ENCODE measurements at regions not wholly inside any gene's neighbourhood (a gene's known extent, or its start where the extent isn't known, plus 50 kb on each side); places are given as distances from the start of the nearest gene placed in this dataset.
A peak's percentile ranks its signal among the peaks of the same experiment; 100 is the strongest.
"Not testable (repeated sequence)": the region's sequence is repeated elsewhere in the genome, so short reads cannot be mapped to it uniquely, and the experiment has no call there.

DNA sequence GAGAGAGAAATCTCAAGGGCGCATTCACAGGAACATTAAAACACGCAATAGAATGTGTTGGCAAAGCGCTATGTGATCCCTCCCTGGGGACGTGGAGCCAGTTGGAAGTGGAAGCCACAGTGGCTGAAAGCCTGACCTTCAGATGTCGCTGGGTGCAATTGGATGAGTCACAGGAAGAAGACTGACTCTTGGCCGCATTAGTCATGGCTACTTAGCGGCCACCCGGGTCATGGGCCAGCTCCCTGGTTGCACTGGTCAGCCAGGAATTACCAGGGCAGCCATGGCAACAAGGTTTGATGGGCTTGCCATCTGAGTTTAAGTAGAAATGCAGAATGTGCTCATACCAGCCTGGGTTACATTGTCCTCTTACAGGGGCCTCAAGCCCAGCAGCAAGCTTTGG, 231.2 kb upstream of the FRG2C start:
- FAIRE-seq; H3K9me3 ChIP-seq (ENCODE audit: control insufficient read depth in 2 of 2, insufficient read depth in 1 of 2, low read depth in 1 of 2, low read length in 1 of 2); H3K27me3 ChIP-seq (ENCODE audit: control insufficient read depth in 3 of 3, insufficient read depth in 3 of 3, low read length in 3 of 3); H3K4me1 ChIP-seq (ENCODE audit: control insufficient read depth in 3 of 3, insufficient read depth in 2 of 3, low read depth in 1 of 3, low read length in 2 of 3); H3K4me3 ChIP-seq (ENCODE audit: low read depth in 1 of 3, low read length in 3 of 3): not testable (repeated sequence)
- Histone ChIP-seq H3K27ac (ENCODE audit: low read depth in 1 of 3, low read length in 2 of 3) (peak overlapping the region in 1 of 3 donors; percentile 67), H3K36me3 (ENCODE audit: control insufficient read depth in 3 of 3, insufficient read depth in 2 of 3, low read depth in 1 of 3, low read length in 3 of 3) (peaks cover 0 to 15% (median 0%) of the 10 kb centered on the region in 3 donors)
- DNase-seq = peak in 1 of 2 donors; percentile 55
- WGBS, 3 donors = 61 to 63% (median 62%) methylated on average over 6 to 8 of the region's 8 CpGs

DNA sequence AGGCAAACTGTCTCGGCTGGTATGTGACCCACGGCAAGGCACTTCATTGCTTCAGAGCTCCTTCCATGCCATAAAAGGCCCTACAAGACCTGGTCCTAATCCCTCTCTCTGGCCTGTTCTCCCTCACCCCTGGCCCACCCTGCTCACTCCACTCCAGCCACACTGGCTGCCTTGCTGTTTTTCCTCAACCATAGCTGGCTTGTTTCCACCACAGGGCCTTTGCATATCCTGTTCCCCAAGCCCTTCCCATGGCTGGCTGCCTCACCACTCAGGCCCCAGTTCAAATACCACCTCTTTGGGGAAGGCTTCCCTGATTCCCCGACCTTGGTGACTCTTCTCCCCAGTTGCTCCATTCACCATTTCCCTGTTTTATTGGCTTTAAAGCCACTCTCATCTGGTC, 230.8 kb upstream of the FRG2C start:
- peak overlapping the region in 1 of 3 donors; percentile 67 for H3K27ac ChIP-seq (ENCODE audit: low read depth in 1 of 3, low read length in 2 of 3)
- FAIRE-seq = not testable (repeated sequence)

DNA sequence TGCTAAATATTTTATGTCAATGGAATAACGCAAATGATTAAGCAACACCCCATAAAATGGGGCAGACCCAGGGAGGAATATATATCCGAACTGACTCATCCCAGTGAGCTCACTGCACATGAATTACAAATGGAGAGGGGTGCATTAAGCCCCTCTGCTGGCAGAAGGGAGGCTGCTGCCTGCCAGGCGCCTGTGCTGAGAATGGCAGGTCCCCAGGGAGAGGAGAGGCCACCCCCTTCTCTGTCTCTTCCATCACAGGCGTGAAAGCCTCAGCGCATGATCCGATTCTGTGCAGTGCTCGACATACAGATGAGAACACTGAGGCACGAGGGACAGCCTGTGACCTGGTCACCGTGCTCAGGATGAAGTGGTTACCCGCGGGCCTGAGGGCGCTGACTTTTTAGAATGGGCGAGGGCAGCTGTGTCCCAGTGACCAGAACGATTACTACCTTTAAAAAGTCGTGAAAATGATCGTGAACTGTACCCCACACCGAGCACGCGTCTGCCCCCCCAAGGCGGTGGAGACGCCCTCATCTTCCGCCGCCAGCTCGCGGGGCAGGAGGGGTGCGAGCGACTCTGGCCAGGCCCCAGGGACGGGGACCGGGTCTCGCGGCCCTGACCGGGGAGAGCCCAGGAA, 229.7 kb upstream of the FRG2C start:
- 1 to 2% (median 2%) methylated on average over 24 to 32 of the region's 32 CpGs for WGBS, 3 donors
- DNase-seq = peak; percentile 6 to 51
- not testable (repeated sequence) for H3K4me1 ChIP-seq (ENCODE audit: control insufficient read depth in 3 of 3, insufficient read depth in 2 of 3, low read depth in 1 of 3, low read length in 2 of 3); FAIRE-seq; H3K9me3 ChIP-seq (ENCODE audit: control insufficient read depth in 2 of 2, insufficient read depth in 1 of 2, low read depth in 1 of 2, low read length in 1 of 2); H3K36me3 ChIP-seq (ENCODE audit: control insufficient read depth in 3 of 3, insufficient read depth in 2 of 3, low read depth in 1 of 3, low read length in 3 of 3); H3K27me3 ChIP-seq (ENCODE audit: control insufficient read depth in 3 of 3, insufficient read depth in 3 of 3, low read length in 3 of 3)
- peak overlapping the region; percentile 30 to 74 (median 56) for H3K4me3 ChIP-seq (ENCODE audit: low read depth in 1 of 3, low read length in 3 of 3)
- H3K27ac ChIP-seq (ENCODE audit: low read depth in 1 of 3, low read length in 2 of 3) = peak overlapping the region in 2 of 3 donors; percentile 37 to 83

More for the DNA sequence above, 230.8 kb upstream of the FRG2C start:
- not testable (repeated sequence) for H3K4me1 ChIP-seq (ENCODE audit: control insufficient read depth in 3 of 3, insufficient read depth in 2 of 3, low read depth in 1 of 3, low read length in 2 of 3); H3K27me3 ChIP-seq (ENCODE audit: control insufficient read depth in 3 of 3, insufficient read depth in 3 of 3, low read length in 3 of 3); H3K4me3 ChIP-seq (ENCODE audit: low read depth in 1 of 3, low read length in 3 of 3); H3K9me3 ChIP-seq (ENCODE audit: control insufficient read depth in 2 of 2, insufficient read depth in 1 of 2, low read depth in 1 of 2, low read length in 1 of 2); DNase-seq
- H3K36me3 ChIP-seq (ENCODE audit: control insufficient read depth in 3 of 3, insufficient read depth in 2 of 3, low read depth in 1 of 3, low read length in 3 of 3) = peaks cover 0 to 13% (median 0%) of the 10 kb centered on the region in 3 donors
- 82 to 93% (median 89%) methylated on average over 3 of the region's 3 CpGs for WGBS, 3 donors

DNA sequence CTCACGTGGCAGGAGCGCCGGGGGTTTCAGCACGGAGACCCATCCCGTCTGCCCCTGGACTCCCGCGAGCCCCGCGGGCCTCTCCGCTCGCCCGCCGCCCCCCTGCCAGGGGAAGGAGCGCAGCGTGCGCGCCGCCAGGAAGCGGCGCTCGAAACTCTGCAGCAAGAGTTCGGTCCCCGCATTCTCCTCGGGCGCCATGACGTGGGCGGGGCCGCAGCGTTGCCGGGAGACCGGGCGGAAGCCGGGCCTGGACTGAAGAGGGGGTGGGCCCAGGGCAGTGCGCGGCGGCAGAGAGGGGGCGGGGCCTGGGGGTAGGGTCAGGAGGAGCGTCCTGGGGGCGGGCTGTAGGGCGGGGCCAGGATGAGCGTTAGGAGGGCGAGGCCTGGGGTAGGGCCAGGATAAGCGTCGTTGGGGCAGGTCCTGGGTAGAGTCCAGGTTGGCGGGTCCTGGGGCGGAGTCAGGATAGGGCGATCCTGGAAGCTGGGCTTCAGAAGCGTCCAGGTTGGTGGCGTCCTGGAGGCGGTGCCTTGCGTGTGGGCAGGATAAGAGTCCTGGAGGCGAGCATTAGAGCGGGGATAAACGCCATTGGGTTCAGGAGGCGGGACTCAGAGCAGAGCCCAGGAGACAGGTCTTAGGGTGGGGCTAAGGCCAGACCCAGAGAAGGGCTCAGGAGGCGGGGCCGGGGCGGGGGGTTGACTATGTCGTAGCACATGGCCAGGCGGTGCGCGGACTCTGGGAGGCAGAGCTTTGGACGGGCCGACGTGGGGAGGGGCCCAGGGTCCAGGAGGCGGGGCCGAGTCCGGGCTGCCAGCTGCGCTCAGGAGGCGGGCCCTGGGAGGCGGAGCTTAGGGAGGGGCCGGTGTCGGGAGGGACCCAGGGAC, 229.0 kb upstream of the FRG2C start:
- H3K27me3 ChIP-seq (ENCODE audit: control insufficient read depth in 3 of 3, insufficient read depth in 3 of 3, low read length in 3 of 3); H3K9me3 ChIP-seq (ENCODE audit: control insufficient read depth in 2 of 2, insufficient read depth in 1 of 2, low read depth in 1 of 2, low read length in 1 of 2); FAIRE-seq; H3K4me1 ChIP-seq (ENCODE audit: control insufficient read depth in 3 of 3, insufficient read depth in 2 of 3, low read depth in 1 of 3, low read length in 2 of 3); H3K36me3 ChIP-seq (ENCODE audit: control insufficient read depth in 3 of 3, insufficient read depth in 2 of 3, low read depth in 1 of 3, low read length in 3 of 3): not testable (repeated sequence)
- WGBS, 3 donors = 0 to 1% (median 0%) methylated on average over 32 to 73 of the region's 73 CpGs
- DNase-seq = peak; percentile 98 to 99
- Histone ChIP-seq H3K4me3 (ENCODE audit: low read depth in 1 of 3, low read length in 3 of 3) (peak overlapping the region; percentile 30 to 74 (median 62)), H3K27ac (ENCODE audit: low read depth in 1 of 3, low read length in 2 of 3) (peak overlapping the region; percentile 81 to 96 (median 92))

DNA sequence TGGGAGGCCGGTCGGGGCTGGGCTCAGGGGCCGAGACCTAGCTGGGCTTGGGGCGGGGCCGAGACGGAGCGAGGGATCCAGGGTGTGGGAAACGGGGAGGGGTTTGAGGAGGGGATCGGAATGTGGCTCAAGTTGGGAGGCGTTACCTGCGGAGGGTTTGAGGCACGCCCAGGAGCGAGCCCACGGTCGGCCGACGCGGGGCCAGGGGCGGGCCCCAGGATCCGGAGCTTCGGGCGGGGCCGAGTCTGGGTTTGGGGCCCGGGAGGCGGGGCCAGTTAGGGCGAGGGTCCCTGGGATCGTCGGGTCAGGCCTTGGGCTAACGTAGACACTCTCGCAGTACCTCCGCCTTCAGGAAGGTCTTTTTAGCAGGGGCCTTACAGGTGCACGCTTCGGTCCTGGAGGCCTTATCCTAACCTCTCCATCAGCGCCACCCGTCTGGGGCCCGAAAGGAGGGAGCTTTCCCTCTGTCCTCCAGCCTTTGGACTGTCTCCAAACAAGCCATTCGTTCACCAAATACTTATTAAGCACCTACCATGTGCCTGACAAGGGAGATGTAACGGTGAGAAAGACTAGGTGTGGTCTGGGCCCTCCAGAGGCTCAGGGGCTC, 228.2 kb upstream of the FRG2C start:
- not testable (repeated sequence) for H3K4me1 ChIP-seq (ENCODE audit: control insufficient read depth in 3 of 3, insufficient read depth in 2 of 3, low read depth in 1 of 3, low read length in 2 of 3); H3K9me3 ChIP-seq (ENCODE audit: control insufficient read depth in 2 of 2, insufficient read depth in 1 of 2, low read depth in 1 of 2, low read length in 1 of 2); FAIRE-seq; H3K27me3 ChIP-seq (ENCODE audit: control insufficient read depth in 3 of 3, insufficient read depth in 3 of 3, low read length in 3 of 3); H3K36me3 ChIP-seq (ENCODE audit: control insufficient read depth in 3 of 3, insufficient read depth in 2 of 3, low read depth in 1 of 3, low read length in 3 of 3)
- H3K27ac ChIP-seq (ENCODE audit: low read depth in 1 of 3, low read length in 2 of 3) = peak overlapping the region; percentile 78 to 96 (median 92)
- peak overlapping the region; percentile 41 to 74 (median 62) for H3K4me3 ChIP-seq (ENCODE audit: low read depth in 1 of 3, low read length in 3 of 3)
- DNase-seq = peak; percentile 87 to 91
- WGBS, 3 donors = 1 to 3% (median 1%) methylated on average over 27 to 38 of the region's 38 CpGs

DNA sequence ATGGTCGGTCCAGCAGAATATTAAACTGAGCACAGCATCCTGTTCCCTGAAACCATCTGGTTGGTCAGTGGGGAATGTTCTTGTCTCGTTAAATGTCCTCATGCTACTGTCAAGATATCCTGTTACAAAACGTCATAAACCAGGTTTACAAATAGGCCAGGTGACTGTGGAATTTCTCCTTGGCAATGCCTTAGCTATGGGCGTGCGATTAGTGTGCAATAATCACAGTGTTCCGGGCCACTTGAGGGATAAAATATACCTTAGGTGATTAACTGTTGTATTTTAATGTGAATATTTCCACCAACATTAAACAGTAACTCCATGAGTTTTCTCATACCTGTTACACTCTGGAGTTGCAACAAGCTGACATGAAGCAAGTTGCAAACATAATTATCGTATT, 223.1 kb upstream of the FRG2C start:
- not testable (repeated sequence) for DNase-seq; H3K27me3 ChIP-seq (ENCODE audit: control insufficient read depth in 3 of 3, insufficient read depth in 3 of 3, low read length in 3 of 3); H3K9me3 ChIP-seq (ENCODE audit: control insufficient read depth in 2 of 2, insufficient read depth in 1 of 2, low read depth in 1 of 2, low read length in 1 of 2); H3K4me3 ChIP-seq (ENCODE audit: low read depth in 1 of 3, low read length in 3 of 3); H3K27ac ChIP-seq (ENCODE audit: low read depth in 1 of 3, low read length in 2 of 3); FAIRE-seq; H3K36me3 ChIP-seq (ENCODE audit: control insufficient read depth in 3 of 3, insufficient read depth in 2 of 3, low read depth in 1 of 3, low read length in 3 of 3); H3K4me1 ChIP-seq (ENCODE audit: control insufficient read depth in 3 of 3, insufficient read depth in 2 of 3, low read depth in 1 of 3, low read length in 2 of 3)
- WGBS, 3 donors = 80 to 91% (median 83%) methylated on average over 7 of the region's 7 CpGs

DNA sequence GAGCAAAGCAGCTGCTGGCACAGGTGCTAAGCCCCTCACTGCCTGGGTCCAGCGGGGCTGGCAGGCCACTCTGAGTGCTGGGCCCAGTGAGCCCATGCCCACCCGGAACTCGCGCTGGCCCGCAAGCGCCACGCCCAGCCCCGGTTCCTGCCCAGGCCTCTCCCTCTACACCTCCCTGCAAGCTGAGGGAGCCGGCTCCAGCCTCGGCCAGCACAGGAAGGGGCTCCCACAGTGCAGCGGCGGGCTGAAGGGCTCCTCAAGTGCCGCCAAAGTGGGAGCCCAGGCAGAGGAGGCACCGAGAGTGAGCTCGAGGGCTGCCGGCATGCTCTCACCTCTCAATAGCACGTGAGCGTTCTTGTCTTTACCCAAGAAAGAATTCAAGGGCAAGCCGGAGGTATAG, 219.5 kb upstream of the FRG2C start:
- H3K27me3 ChIP-seq (ENCODE audit: control insufficient read depth in 3 of 3, insufficient read depth in 3 of 3, low read length in 3 of 3); H3K36me3 ChIP-seq (ENCODE audit: control insufficient read depth in 3 of 3, insufficient read depth in 2 of 3, low read depth in 1 of 3, low read length in 3 of 3); DNase-seq; H3K4me3 ChIP-seq (ENCODE audit: low read depth in 1 of 3, low read length in 3 of 3); H3K27ac ChIP-seq (ENCODE audit: low read depth in 1 of 3, low read length in 2 of 3); FAIRE-seq; H3K9me3 ChIP-seq (ENCODE audit: control insufficient read depth in 2 of 2, insufficient read depth in 1 of 2, low read depth in 1 of 2, low read length in 1 of 2); H3K4me1 ChIP-seq (ENCODE audit: control insufficient read depth in 3 of 3, insufficient read depth in 2 of 3, low read depth in 1 of 3, low read length in 2 of 3): not testable (repeated sequence)
- WGBS, 3 donors = 91 to 96% (median 95%) methylated on average over 11 to 19 of the region's 19 CpGs

DNA sequence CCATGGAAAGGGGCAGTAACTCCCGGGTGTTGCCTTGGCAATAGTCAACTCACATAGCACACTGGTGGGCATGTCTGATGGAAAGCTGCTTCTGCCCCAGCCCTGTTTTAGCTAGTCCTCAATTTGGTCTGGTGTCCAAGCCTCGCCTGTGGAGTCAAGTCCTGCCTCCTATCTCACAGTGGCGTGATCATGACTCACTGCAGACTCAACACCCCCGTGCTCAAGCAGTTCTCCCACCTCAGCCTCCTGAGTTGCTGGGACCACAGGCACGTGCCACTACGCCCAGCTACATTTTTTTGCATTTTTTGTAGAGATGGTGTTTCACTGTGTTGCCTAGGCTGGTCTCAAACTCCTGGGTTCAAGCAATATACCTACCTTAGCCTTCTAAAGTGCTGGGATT, 218.9 kb upstream of the FRG2C start:
- H3K4me1 ChIP-seq (ENCODE audit: control insufficient read depth in 3 of 3, insufficient read depth in 2 of 3, low read depth in 1 of 3, low read length in 2 of 3); H3K27me3 ChIP-seq (ENCODE audit: control insufficient read depth in 3 of 3, insufficient read depth in 3 of 3, low read length in 3 of 3); DNase-seq; H3K27ac ChIP-seq (ENCODE audit: low read depth in 1 of 3, low read length in 2 of 3); H3K36me3 ChIP-seq (ENCODE audit: control insufficient read depth in 3 of 3, insufficient read depth in 2 of 3, low read depth in 1 of 3, low read length in 3 of 3); FAIRE-seq; H3K4me3 ChIP-seq (ENCODE audit: low read depth in 1 of 3, low read length in 3 of 3); H3K9me3 ChIP-seq (ENCODE audit: control insufficient read depth in 2 of 2, insufficient read depth in 1 of 2, low read depth in 1 of 2, low read length in 1 of 2): not testable (repeated sequence)
- WGBS, 3 donors = 78 to 91% (median 91%) methylated on average over 6 of the region's 6 CpGs

Data from small intestine (tissue), 7 donors.